Gastroesophageal sphincter (tissue), 4 donors: ENCODE measurements at regions not wholly inside any gene's neighbourhood (a gene's known extent, or its start where the extent isn't known, plus 50 kb on each side); places are given as distances from the start of the nearest gene placed in this dataset.

Experiments
- ATAC-seq: fragments of 150-250 bp; one replicate; pipeline ENCODE4 v1.9.1; 2016; ENCODE audit warnings: mild to moderate bottlenecking, moderate library complexity
- H3K27ac ChIP-seq, 4 donors: fragments of 200-600 bp; sonication (generic) in 3 of 4; 1 replicate in 3 of 4; 2 replicates in 1 of 4; pipeline ENCODE4 v1.5.1; 2016 to 2019
- H3K27me3 ChIP-seq: fragments of 200-600 bp; sonication (generic); one replicate; pipeline ENCODE4 v1.5.1; 2019
- H3K36me3 ChIP-seq, 2 donors: fragments of 200-600 bp; sonication (generic); one replicate each; pipeline ENCODE4 v1.5.1; 2019; ENCODE audit warnings: control low read depth in 1 of 2
- H3K4me1 ChIP-seq, 3 donors: fragments of 200-600 bp; sonication (generic); 1 replicate in 2 of 3; 2 replicates in 1 of 3; pipeline ENCODE4 v1.5.1; 2016 to 2019; ENCODE audit warnings: control low read depth in 2 of 3
- H3K4me3 ChIP-seq, 2 donors: fragments of 200-600 bp; sonication (generic); one replicate each; pipeline ENCODE4 v1.5.1; 2019; ENCODE audit warnings: mild to moderate bottlenecking in 1 of 2, moderate library complexity in 1 of 2
- H3K9me3 ChIP-seq, 3 donors: fragments of 200-600 bp; sonication (generic); one replicate each; pipeline ENCODE4 v1.5.1; 2017 to 2019; ENCODE audit warnings: control low read depth in 2 of 3
- EP300 ChIP-seq: sonication (generic); formaldehyde crosslinking; IDR thresholded peaks from one replicate; pipeline ENCODE4 v1.6.1; 2017; ENCODE audit warnings: antibody characterized with exemption, mild to moderate bottlenecking
- POLR2A ChIP-seq, 2 donors: fragments of 450-650 bp; IDR thresholded peaks; one replicate each; pipeline ENCODE4 v1.6.1; 2017; ENCODE audit warnings: antibody characterized with exemption in 2 of 2, mild to moderate bottlenecking in 2 of 2, moderate library complexity in 1 of 2
- POLR2AphosphoS5 ChIP-seq: sonication (generic); formaldehyde crosslinking; IDR thresholded peaks from one replicate; pipeline ENCODE4 v1.6.1; 2017; ENCODE audit warnings: antibody characterized with exemption
- whole genome bisulfite sequencing, 2 donors: methylation state at CpG; one replicate each; pipeline ENCODE4 v1.1.5; 2018; ENCODE audit warnings: low coverage in 1 of 2; 5-methylcytosine and 5-hydroxymethylcytosine counted together
- TF ChIP-seq, protein P1 (sequence below), 4 experiments: fragments of 200-600 bp in 2 of 4; fragments of 450-650 bp in 2 of 4; sonication (generic) in 1 of 4; IDR thresholded peaks; one replicate each; pipeline ENCODE4 v1.5.1; 2017 to 2019; ENCODE audit warnings: antibody characterized with exemption in 4 of 4, mild to moderate bottlenecking in 2 of 4, moderate library complexity in 2 of 4

DNA sequence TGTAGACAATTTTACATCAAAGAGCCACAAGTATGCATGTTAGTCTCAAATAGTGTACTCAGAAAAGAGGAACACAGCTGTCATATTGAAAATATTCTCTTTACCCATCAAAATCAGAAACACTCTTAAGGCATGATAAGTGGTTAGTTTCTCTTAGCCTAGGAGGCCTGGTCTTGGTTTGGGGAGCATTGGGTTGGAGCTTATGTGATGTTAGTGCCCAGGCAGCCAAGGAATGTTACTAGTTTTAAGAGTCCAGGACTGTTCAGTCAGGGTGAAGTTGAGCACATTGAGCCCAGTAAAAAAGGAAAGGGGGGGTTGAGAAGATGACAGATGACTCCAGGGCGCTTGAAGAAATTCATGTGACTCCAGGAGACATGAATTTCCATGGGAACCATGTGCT, 340.6 kb downstream of the HRH4 start:
- Histone ChIP-seq H3K9me3 (no peaks in the 10 kb centered on the region), H3K4me1 (no peaks in the 10 kb centered on the region), H3K27me3 (no peaks in the 10 kb centered on the region), H3K4me3 (no peak overlapping the region), H3K27ac (no peak overlapping the region), H3K36me3 (no peaks in the 10 kb centered on the region)
- no peak for TF ChIP-seq POLR2A (IDR thresholded peaks at IDR 0.05)
- TF ChIP-seq, protein P1, sequence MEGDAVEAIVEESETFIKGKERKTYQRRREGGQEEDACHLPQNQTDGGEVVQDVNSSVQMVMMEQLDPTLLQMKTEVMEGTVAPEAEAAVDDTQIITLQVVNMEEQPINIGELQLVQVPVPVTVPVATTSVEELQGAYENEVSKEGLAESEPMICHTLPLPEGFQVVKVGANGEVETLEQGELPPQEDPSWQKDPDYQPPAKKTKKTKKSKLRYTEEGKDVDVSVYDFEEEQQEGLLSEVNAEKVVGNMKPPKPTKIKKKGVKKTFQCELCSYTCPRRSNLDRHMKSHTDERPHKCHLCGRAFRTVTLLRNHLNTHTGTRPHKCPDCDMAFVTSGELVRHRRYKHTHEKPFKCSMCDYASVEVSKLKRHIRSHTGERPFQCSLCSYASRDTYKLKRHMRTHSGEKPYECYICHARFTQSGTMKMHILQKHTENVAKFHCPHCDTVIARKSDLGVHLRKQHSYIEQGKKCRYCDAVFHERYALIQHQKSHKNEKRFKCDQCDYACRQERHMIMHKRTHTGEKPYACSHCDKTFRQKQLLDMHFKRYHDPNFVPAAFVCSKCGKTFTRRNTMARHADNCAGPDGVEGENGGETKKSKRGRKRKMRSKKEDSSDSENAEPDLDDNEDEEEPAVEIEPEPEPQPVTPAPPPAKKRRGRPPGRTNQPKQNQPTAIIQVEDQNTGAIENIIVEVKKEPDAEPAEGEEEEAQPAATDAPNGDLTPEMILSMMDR (IDR thresholded peaks at IDR 0.05), result no peak
- no peak for TF ChIP-seq POLR2AphosphoS5
- TF ChIP-seq EP300, result no peak
- 67% methylated on average over 1 of the region's 1 CpG; no CpG with 5 or more reads in 1 of the 2 donors for WGBS, 2 donors
- no peak for ATAC-seq

DNA sequence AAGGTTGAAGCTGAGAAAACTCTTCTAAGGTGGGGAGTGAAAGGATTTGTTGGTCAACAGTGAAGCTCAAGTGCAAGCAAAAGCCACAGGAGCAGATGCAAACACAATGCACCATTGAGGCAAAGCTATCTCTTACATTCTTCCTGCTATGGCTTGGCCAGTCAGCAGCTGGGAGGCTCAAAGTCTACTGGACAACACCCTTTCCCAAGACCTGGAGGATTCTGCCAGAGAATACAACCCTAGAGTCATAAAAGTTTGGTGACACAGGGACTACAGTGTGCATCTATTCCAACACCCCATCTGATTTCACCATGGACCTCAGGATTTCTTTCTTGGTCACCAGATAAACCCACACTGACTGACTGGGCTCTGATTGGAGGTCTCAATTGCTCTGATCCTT, 342.0 kb downstream of the HRH4 start:
- no peaks in the 10 kb centered on the region for H3K27me3 ChIP-seq
- no peak overlapping the region for H3K4me3 ChIP-seq
- no peak for ATAC-seq
- H3K4me1 ChIP-seq, result no peaks in the 10 kb centered on the region
- no peaks in the 10 kb centered on the region for H3K36me3 ChIP-seq
- peaks cover 0 to 3% (median 0%) of the 10 kb centered on the region in 3 donors for H3K9me3 ChIP-seq
- TF ChIP-seq EP300 (no peak), POLR2A (IDR thresholded peaks at IDR 0.05) (no peak), POLR2AphosphoS5 (no peak)
- TF ChIP-seq, protein P1 (IDR thresholded peaks at IDR 0.05), result no peak
- no peak overlapping the region for H3K27ac ChIP-seq

DNA sequence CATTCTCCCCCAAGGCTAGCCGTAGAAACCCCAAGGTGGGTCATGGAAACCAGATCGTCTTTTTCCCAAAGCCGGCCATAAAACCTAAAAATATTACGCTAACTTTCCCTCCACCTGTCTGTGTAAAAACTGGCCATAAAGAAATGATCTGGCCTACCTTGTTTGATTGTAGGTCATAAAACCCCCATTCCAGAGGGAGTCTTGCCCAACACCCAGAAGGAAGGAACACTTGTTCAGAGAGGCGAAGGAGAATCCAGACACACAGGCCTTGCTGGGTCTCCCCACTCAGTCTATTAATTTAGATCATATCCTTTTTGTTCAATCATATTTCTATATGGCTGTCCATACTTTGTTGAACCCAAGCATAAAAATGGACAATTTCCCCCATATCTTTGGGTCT, 344.7 kb downstream of the HRH4 start:
- H3K4me3 ChIP-seq, result no peak overlapping the region
- WGBS, 2 donors, result 87 to 100% methylated on average over 5 of the region's 5 CpGs
- H3K27ac ChIP-seq, result no peak overlapping the region
- H3K36me3 ChIP-seq, result no peaks in the 10 kb centered on the region
- H3K9me3 ChIP-seq, result peaks cover 0 to 14% (median 0%) of the 10 kb centered on the region in 3 donors
- ATAC-seq, result no peak
- no peaks in the 10 kb centered on the region for H3K27me3 ChIP-seq
- H3K4me1 ChIP-seq, result no peaks in the 10 kb centered on the region
- TF ChIP-seq EP300 (no peak), POLR2AphosphoS5 (no peak)
- TF ChIP-seq, protein P1 (IDR thresholded peaks at IDR 0.05), result no peak

DNA sequence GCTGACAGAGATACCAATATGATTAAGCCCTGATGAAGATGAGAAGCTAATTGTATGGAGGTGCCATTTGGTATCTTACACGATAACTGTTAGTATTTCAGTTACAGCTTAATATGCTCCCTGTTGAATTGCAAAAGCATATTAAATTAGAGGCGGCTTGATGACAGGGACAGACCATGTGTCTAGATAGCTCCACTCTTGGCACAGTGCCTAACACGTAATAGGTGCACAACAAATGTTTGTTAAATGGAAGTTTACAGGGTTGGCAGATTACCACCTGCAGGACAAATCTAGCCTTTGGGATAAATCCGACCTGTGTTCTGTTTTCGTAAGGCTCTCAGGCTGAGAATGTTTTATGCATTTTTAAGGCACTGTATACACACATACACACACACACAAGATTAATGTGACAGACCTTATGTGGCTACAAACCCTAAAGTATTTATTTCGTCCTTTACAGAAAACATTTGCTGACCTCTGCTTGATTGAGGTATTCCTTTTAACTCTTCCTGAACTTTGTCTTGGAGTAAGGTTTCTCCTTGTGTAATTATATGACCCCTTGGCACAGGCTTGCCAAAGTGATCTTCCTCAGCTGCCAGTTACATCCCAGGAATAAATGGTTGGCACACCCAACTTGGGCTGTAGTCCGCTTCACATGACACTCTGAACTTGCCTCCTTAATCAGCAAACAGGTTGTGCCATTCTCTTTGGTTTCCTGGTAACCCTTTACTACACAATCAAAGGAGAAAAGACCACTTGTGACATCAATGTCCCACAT, 348.9 kb downstream of the HRH4 start:
- Histone ChIP-seq H3K27me3 (no peaks in the 10 kb centered on the region), H3K9me3 (peaks cover 0 to 14% (median 0%) of the 10 kb centered on the region in 3 donors), H3K27ac (no peak overlapping the region), H3K4me3 (no peak overlapping the region), H3K4me1 (peaks cover 0 to 11% (median 0%) of the 10 kb centered on the region in 3 donors), H3K36me3 (no peaks in the 10 kb centered on the region)
- ATAC-seq, result no peak
- no peak for TF ChIP-seq EP300
- TF ChIP-seq POLR2A (IDR thresholded peaks at IDR 0.05), result no peak
- no peak for TF ChIP-seq POLR2AphosphoS5
- TF ChIP-seq, protein P1 (IDR thresholded peaks at IDR 0.05), result no peak
- 77 to 83% methylated on average over 6 to 7 of the region's 7 CpGs for WGBS, 2 donors
